CD4-positive, alpha-beta T cell (primary cell): ENCODE measurements at regions not wholly inside any gene's neighbourhood (a gene's known extent, or its start where the extent isn't known, plus 50 kb on each side); places are given as distances from the start of the nearest gene placed in this dataset.

Experiments used
- ATAC-seq: fragments of 200-7000 bp; cut with Tn5 transposase; one replicate; pipeline ENCODE4 v1.10.0; 2022; ENCODE audit warnings: mild to moderate bottlenecking; ENCODE audit not compliant: poor library complexity
- CTCF ChIA-PET: fragments of 350-600 bp; sonication (Branson Sonifier 250); formaldehyde crosslinking; loops from one replicate; lab custom pipeline; 2021; ENCODE audit warnings: antibody characterized with exemption, inconsistent platforms; lab: Charles Lee
- POLR2A ChIA-PET: fragments of 350-600 bp; sonication (Branson Sonifier 250); formaldehyde crosslinking; loops from one replicate; lab custom pipeline; 2021; ENCODE audit warnings: antibody characterized with exemption, inconsistent platforms; lab: Charles Lee
- DNase-seq, 14 experiments: peaks; one replicate each; pipeline ENCODE4 v3.0.0-alpha.2; 2013 to 2020; ENCODE audit warnings: mixed read lengths in 2 of 14
- H3K27ac ChIP-seq, 2 donors: one replicate each; pipeline versions ENCODE4 v1.5.1 to v1.7.0; 2013; ENCODE audit warnings: low read length in 2 of 2, low read depth in 1 of 2, mild to moderate bottlenecking in 1 of 2
- H3K27me3 ChIP-seq, 2 experiments: 1 replicate in 1 of 2; 2 replicates in 1 of 2; pipeline versions ENCODE4 v1.6.1 to v1.7.0; 2013; ENCODE audit warnings: low read length in 2 of 2, control low read depth in 1 of 2, mild to moderate bottlenecking in 1 of 2, moderate library complexity in 1 of 2; ENCODE audit not compliant: insufficient read depth in 2 of 2, control insufficient read depth in 1 of 2
- H3K36me3 ChIP-seq: one replicate; pipeline ENCODE4 v1.6.1; 2013; ENCODE audit warnings: low read length, control low read depth; ENCODE audit not compliant: insufficient read depth
- H3K4me1 ChIP-seq: one replicate; pipeline ENCODE4 v1.6.1; 2013; ENCODE audit warnings: low read length, control low read depth; ENCODE audit not compliant: insufficient read depth
- H3K4me3 ChIP-seq: one replicate; pipeline ENCODE4 v1.5.1; 2013; ENCODE audit warnings: mild to moderate bottlenecking, low read length, moderate library complexity
- H3K9me3 ChIP-seq, 2 experiments: 1 replicate in 1 of 2; 2 replicates in 1 of 2; pipeline versions ENCODE4 v1.6.1 to v1.7.0; 2013; ENCODE audit warnings: low read length in 2 of 2, mild to moderate bottlenecking in 2 of 2, control low read depth in 1 of 2, moderate library complexity in 1 of 2; ENCODE audit not compliant: control insufficient read depth in 1 of 2, insufficient read depth in 1 of 2
- H3K27ac Mint-ChIP-seq: one replicate; pipeline ENCODE4 v1.8.0; 2020; ENCODE audit warnings: mixed read lengths
- H3K27me3 Mint-ChIP-seq: one replicate; pipeline ENCODE4 v1.8.0; 2021; ENCODE audit warnings: mixed read lengths
- H3K36me3 Mint-ChIP-seq: one replicate; pipeline ENCODE4 v1.8.0; 2021; ENCODE audit warnings: low read depth, mixed read lengths
- H3K4me1 Mint-ChIP-seq: one replicate; pipeline ENCODE4 v1.8.0; 2021; ENCODE audit warnings: low read depth, mixed read lengths
- H3K4me3 Mint-ChIP-seq: one replicate; pipeline ENCODE4 v1.8.0; 2020; ENCODE audit warnings: mild to moderate bottlenecking, mixed read lengths
- H3K9me3 Mint-ChIP-seq: one replicate; pipeline ENCODE4 v1.8.0; 2020; ENCODE audit warnings: mixed read lengths
- intact Hi-C, 2 experiments: fragments of 100-400 bp; cut with DNase I in 1 of 2; cut with micrococcal nuclease in 1 of 2; formaldehyde crosslinking; loops; one replicate each; pipeline versions ENCODE4 v1.15.1 to v1.9.0; 2023 to 2025; cut with DNase I, micrococcal nuclease
- TF ChIP-seq, protein P1 (sequence below): fragments of 200-600 bp; IDR thresholded peaks from one replicate; pipeline ENCODE4 v1.8.0; 2022; ENCODE audit warnings: antibody characterized with exemption, mild to moderate bottlenecking

DNA sequence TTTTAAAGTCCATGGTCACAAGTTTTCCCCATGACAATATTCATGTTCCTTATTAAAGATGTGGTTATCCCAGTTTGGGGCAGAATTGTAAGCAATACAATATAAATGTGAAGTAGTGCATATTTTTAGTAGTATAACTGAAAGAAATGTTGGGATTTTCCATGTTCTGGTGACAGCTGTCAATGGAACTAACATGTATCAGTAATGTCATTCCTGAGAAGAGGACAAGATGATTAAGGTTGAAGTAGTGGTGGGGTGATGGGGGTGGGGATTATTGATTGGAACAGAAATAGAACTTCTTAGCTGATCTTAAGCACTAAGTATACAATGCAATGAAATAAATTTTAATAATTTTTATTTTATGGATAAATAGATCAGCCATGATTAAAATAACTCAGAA is 81.6 kb downstream of the PDHA2 start:
- Mint-ChIP-seq H3K27ac (no peak overlapping the region), H3K36me3 (no peaks in the 10 kb centered on the region), H3K4me1 (no peaks in the 10 kb centered on the region), H3K4me3 (no peak overlapping the region), H3K27me3 (no peaks in the 10 kb centered on the region), H3K9me3 (peaks cover 17% of the 10 kb centered on the region)
- H3K27ac ChIP-seq: no peak overlapping the region
- CTCF ChIA-PET: no interaction called here
- H3K9me3 ChIP-seq: no peaks in the 10 kb centered on the region
- intact Hi-C loops: no loop called here
- POLR2A ChIA-PET: no interaction called here
- H3K4me3 ChIP-seq: no peak overlapping the region
- H3K4me1 ChIP-seq: no peaks in the 10 kb centered on the region
- ATAC-seq (no peak), DNase-seq (no peak)
- H3K36me3 ChIP-seq: no peaks in the 10 kb centered on the region
- TF ChIP-seq, protein P1, sequence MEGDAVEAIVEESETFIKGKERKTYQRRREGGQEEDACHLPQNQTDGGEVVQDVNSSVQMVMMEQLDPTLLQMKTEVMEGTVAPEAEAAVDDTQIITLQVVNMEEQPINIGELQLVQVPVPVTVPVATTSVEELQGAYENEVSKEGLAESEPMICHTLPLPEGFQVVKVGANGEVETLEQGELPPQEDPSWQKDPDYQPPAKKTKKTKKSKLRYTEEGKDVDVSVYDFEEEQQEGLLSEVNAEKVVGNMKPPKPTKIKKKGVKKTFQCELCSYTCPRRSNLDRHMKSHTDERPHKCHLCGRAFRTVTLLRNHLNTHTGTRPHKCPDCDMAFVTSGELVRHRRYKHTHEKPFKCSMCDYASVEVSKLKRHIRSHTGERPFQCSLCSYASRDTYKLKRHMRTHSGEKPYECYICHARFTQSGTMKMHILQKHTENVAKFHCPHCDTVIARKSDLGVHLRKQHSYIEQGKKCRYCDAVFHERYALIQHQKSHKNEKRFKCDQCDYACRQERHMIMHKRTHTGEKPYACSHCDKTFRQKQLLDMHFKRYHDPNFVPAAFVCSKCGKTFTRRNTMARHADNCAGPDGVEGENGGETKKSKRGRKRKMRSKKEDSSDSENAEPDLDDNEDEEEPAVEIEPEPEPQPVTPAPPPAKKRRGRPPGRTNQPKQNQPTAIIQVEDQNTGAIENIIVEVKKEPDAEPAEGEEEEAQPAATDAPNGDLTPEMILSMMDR: no peak
- H3K27me3 ChIP-seq: no peaks in the 10 kb centered on the region

DNA sequence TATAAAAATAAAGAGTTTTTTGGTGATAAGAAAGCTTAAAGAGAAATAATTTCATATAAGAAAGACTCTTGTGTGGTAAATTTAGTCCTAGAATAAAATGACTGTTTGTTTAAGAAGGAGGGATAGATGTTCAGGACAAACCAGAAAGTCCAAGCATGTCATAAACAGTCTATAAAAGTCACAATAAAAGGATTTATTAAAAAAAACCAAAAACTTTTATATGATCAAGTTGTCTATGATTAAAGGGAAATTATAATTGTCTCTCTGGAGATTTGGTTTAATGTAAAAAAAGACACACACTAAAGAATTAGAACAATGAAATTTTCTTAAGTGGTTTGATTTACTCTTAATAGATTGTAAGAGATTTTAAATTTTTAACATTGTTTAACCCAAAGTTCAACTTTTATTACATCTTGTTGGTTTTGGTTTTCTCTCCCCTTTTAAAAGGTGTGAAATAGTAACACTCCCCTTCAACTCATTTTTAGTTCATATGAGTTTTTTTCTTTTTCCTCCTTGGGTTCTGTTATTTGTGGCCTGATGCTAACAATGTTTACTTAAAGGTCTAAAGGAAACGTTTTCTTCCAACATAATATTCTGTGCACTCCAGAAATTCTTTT is 89.7 kb downstream of the PDHA2 start:
- Mint-ChIP-seq H3K27ac (no peak overlapping the region), H3K27me3 (no peaks in the 10 kb centered on the region), H3K4me3 (no peak overlapping the region), H3K36me3 (no peaks in the 10 kb centered on the region), H3K9me3 (peaks cover 23% of the 10 kb centered on the region), H3K4me1 (no peaks in the 10 kb centered on the region)
- H3K27ac ChIP-seq: no peak overlapping the region
- H3K27me3 ChIP-seq: no peaks in the 10 kb centered on the region
- POLR2A ChIA-PET: interaction anchor here (0.6 kb wide), 1 partner anchor 121 kb away, joined by 7 read pairs; no protein-coding TSS in a partner anchor
- ATAC-seq: no peak
- no peaks in the 10 kb centered on the region for H3K4me1 ChIP-seq
- H3K36me3 ChIP-seq: no peaks in the 10 kb centered on the region
- CTCF ChIA-PET: no interaction called here
- TF ChIP-seq, protein P1: no peak
- intact Hi-C loops: no loop called here
- H3K9me3 ChIP-seq: peaks cover 0 to 4% of the 10 kb centered on the region in 2 experiments
- no peak for DNase-seq
- no peak overlapping the region for H3K4me3 ChIP-seq

DNA sequence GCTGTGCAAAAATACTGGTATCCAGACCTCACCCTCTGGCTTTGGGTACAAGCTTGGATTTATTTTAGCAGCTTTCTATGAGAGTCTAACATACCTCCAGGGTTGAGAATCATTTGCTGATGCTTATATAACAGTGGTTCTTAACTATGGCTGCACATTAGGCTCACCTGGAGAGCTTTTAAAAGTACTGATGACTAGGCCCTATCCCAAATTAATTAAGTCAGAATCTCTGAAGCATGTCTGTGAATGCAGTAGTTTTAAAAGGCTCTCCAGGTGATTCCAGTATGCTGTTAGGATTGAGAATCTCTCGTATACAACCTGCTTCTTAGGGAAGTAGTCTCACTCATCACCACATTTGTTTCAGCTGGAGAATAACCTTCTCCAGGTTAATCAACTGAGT is 99.2 kb downstream of the PDHA2 start:
- DNase-seq: no peak
- Mint-ChIP-seq H3K36me3 (no peaks in the 10 kb centered on the region), H3K4me3 (no peak overlapping the region)

More for the DNA sequence above, 99.2 kb downstream of the PDHA2 start:
- intact Hi-C loops: no loop called here
- H3K4me1 ChIP-seq: no peaks in the 10 kb centered on the region
- peaks cover 0 to 4% of the 10 kb centered on the region in 2 experiments for H3K9me3 ChIP-seq
- no peaks in the 10 kb centered on the region for H3K27me3 ChIP-seq
- no peaks in the 10 kb centered on the region for H3K36me3 ChIP-seq
- Mint-ChIP-seq H3K27me3 (no peaks in the 10 kb centered on the region), H3K27ac (no peak overlapping the region), H3K4me1 (no peaks in the 10 kb centered on the region), H3K9me3 (no peaks in the 10 kb centered on the region)
- no peak overlapping the region for H3K27ac ChIP-seq
- ChIA-PET CTCF (no interaction called here), POLR2A (no interaction called here)
- TF ChIP-seq, protein P1: no peak
- no peak for ATAC-seq
- no peak overlapping the region for H3K4me3 ChIP-seq
